HEK293 (cell line): ENCODE measurements at regions not wholly inside any gene's neighbourhood (a gene's known extent, or its start where the extent isn't known, plus 50 kb on each side); places are given as distances from the start of the nearest gene placed in this dataset.

Experiments used
- CTCF ChIA-PET: fragments of 350-600 bp; formaldehyde crosslinking; extraction: SDS; loops from one replicate; lab custom pipeline; 2021; ENCODE audit warnings: antibody characterized with exemption; lab: Yijun Ruan, JAX
- POLR2A ChIA-PET: fragments of 300-600 bp; formaldehyde crosslinking; extraction: SDS; loops from one replicate; lab custom pipeline; 2020; ENCODE audit warnings: antibody characterized with exemption, inconsistent platforms; lab: Yijun Ruan, JAX
- H3K27ac ChIP-seq: fragments of 200-500 bp; sonication (Bioruptor generic); 2 replicates; pipeline ENCODE4 v1.5.1; 2014; ENCODE audit warnings: low read depth, low read length, control low read depth, inconsistent platforms; ENCODE audit errors: extremely low read depth
- H3K36me3 ChIP-seq, 2 experiments: fragments of 200-500 bp in 1 of 2; sonication (Bioruptor generic) in 1 of 2; 1 replicate in 1 of 2; 2 replicates in 1 of 2; pipeline ENCODE4 v1.5.1; 2014 to 2017; ENCODE audit warnings: inconsistent platforms in 2 of 2, low read length in 2 of 2; ENCODE audit not compliant: control insufficient read depth in 2 of 2, insufficient read depth in 1 of 2
- H3K4me1 ChIP-seq: fragments of 200-500 bp; sonication (Bioruptor generic); 2 replicates; pipeline ENCODE4 v1.5.1; 2014; ENCODE audit warnings: mild to moderate bottlenecking, low read length, inconsistent platforms; ENCODE audit not compliant: control insufficient read depth, insufficient read depth
- H3K4me3 ChIP-seq: 2 replicates; pipeline ENCODE4 v1.5.1; 2011; ENCODE audit warnings: low read depth, mild to moderate bottlenecking, control low read depth, low read length, moderate library complexity
- H3K9me3 ChIP-seq: fragments of 200-500 bp; sonication (Bioruptor generic); 2 replicates; pipeline ENCODE4 v1.5.1; 2014; ENCODE audit warnings: low read depth, low read length, inconsistent platforms; ENCODE audit not compliant: control insufficient read depth, insufficient read depth
- BCL11B ChIP-seq: fragments of 450-650 bp; formaldehyde crosslinking; IDR thresholded peaks from 2 replicates; pipeline ENCODE4 v1.5.1; 2016; ENCODE audit warnings: low read depth, missing biosample characterization, missing genetic modification characterization
- EGR2 ChIP-seq: fragments of 450-650 bp; formaldehyde crosslinking; IDR thresholded peaks from 2 replicates; pipeline ENCODE4 v1.5.1; 2016; ENCODE audit warnings: low read depth, missing biosample characterization, missing genetic modification characterization
- WT1 ChIP-seq: fragments of 450-650 bp; formaldehyde crosslinking; IDR thresholded peaks from 2 replicates; pipeline ENCODE4 v1.5.1; 2016; ENCODE audit warnings: missing biosample characterization, missing genetic modification characterization
- YY2 ChIP-seq: fragments of 450-650 bp; formaldehyde crosslinking; IDR thresholded peaks from 2 replicates; pipeline ENCODE4 v1.5.1; 2016; ENCODE audit warnings: missing biosample characterization, missing genetic modification characterization
- ZBTB1 ChIP-seq: fragments of 450-650 bp; formaldehyde crosslinking; IDR thresholded peaks from 2 replicates; pipeline ENCODE4 v1.5.1; 2016; ENCODE audit warnings: missing biosample characterization, missing genetic modification characterization
- ZBTB7A ChIP-seq: fragments of 450-650 bp; formaldehyde crosslinking; IDR thresholded peaks from 2 replicates; pipeline ENCODE4 v1.5.1; 2016; ENCODE audit warnings: low read depth, missing biosample characterization, missing genetic modification characterization
- ZBTB8A ChIP-seq: fragments of 450-650 bp; formaldehyde crosslinking; IDR thresholded peaks from 2 replicates; pipeline ENCODE4 v1.5.1; 2016; ENCODE audit warnings: missing biosample characterization, missing genetic modification characterization
- ZFP69B ChIP-seq: fragments of 450-650 bp; formaldehyde crosslinking; IDR thresholded peaks from 2 replicates; pipeline ENCODE4 v1.5.1; 2016; ENCODE audit warnings: missing biosample characterization, missing genetic modification characterization
- ZNF121 ChIP-seq: fragments of 450-650 bp; formaldehyde crosslinking; IDR thresholded peaks from 2 replicates; pipeline ENCODE4 v1.5.1; 2016; ENCODE audit warnings: missing biosample characterization, missing genetic modification characterization
- ZNF16 ChIP-seq: fragments of 450-650 bp; formaldehyde crosslinking; IDR thresholded peaks from 2 replicates; pipeline ENCODE4 v1.5.1; 2016; ENCODE audit warnings: low read depth, missing biosample characterization, missing genetic modification characterization
- ZNF174 ChIP-seq: fragments of 450-650 bp; formaldehyde crosslinking; IDR thresholded peaks from 2 replicates; pipeline ENCODE4 v1.5.0; 2017; ENCODE audit warnings: missing biosample characterization, mild to moderate bottlenecking, missing genetic modification characterization
- ZNF211 ChIP-seq: fragments of 450-650 bp; formaldehyde crosslinking; IDR thresholded peaks from 2 replicates; pipeline ENCODE4 v1.5.1; 2016; ENCODE audit warnings: low read depth, missing biosample characterization, missing genetic modification characterization
- ZNF221 ChIP-seq: fragments of 450-650 bp; formaldehyde crosslinking; IDR thresholded peaks from 2 replicates; pipeline ENCODE4 v1.5.1; 2017; ENCODE audit warnings: missing biosample characterization, missing genetic modification characterization, borderline replicate concordance
- ZNF274 ChIP-seq, 2 experiments: fragments of 200-500 bp in 1 of 2; fragments of 450-650 bp in 1 of 2; sonication (Bioruptor generic) in 1 of 2; formaldehyde crosslinking in 1 of 2; IDR thresholded peaks; 2 replicates each; pipeline versions ENCODE4 v1.5.1 to v1.6.1; 2014 to 2016; ENCODE audit warnings: borderline replicate concordance in 1 of 2, inconsistent platforms in 1 of 2, low read length in 1 of 2, missing biosample characterization in 1 of 2, missing genetic modification characterization in 1 of 2
- ZNF324 ChIP-seq: fragments of 450-650 bp; formaldehyde crosslinking; IDR thresholded peaks from 2 replicates; pipeline ENCODE4 v1.5.1; 2016; ENCODE audit warnings: missing biosample characterization, missing genetic modification characterization
- ZNF48 ChIP-seq: fragments of 450-650 bp; formaldehyde crosslinking; IDR thresholded peaks from 2 replicates; pipeline ENCODE4 v1.5.1; 2016; ENCODE audit warnings: missing biosample characterization, missing genetic modification characterization
- ZNF501 ChIP-seq: fragments of 450-650 bp; formaldehyde crosslinking; IDR thresholded peaks from 2 replicates; pipeline ENCODE4 v1.5.1; 2016; ENCODE audit warnings: missing biosample characterization, missing genetic modification characterization
- ZNF544 ChIP-seq: fragments of 450-650 bp; formaldehyde crosslinking; IDR thresholded peaks from 2 replicates; pipeline ENCODE4 v1.5.0; 2017; ENCODE audit warnings: missing biosample characterization, missing genetic modification characterization
- ZNF654 ChIP-seq: fragments of 450-650 bp; formaldehyde crosslinking; IDR thresholded peaks from 2 replicates; pipeline ENCODE4 v1.5.1; 2016; ENCODE audit warnings: low read depth, missing biosample characterization, missing genetic modification characterization
- ZNF658 ChIP-seq: fragments of 450-650 bp; formaldehyde crosslinking; IDR thresholded peaks from 2 replicates; pipeline ENCODE4; 2016; ENCODE audit warnings: missing biosample characterization, missing genetic modification characterization
- ZNF660 ChIP-seq: fragments of 450-650 bp; IDR thresholded peaks from 2 replicates; pipeline ENCODE4 v1.5.1; 2018; ENCODE audit warnings: missing biosample characterization, mild to moderate bottlenecking, missing genetic modification characterization
- TF ChIP-seq, protein P1 (sequence below): fragments of 450-650 bp; formaldehyde crosslinking; IDR thresholded peaks from 2 replicates; pipeline ENCODE4 v1.5.1; 2016; ENCODE audit warnings: missing biosample characterization, missing genetic modification characterization, borderline replicate concordance
- TF ChIP-seq, protein P2 (sequence below): fragments of 450-650 bp; formaldehyde crosslinking; conservative IDR thresholded peaks from 2 replicates; pipeline ENCODE4 v1.5.1; 2016; ENCODE audit warnings: low read depth, missing biosample characterization, missing genetic modification characterization
- TF ChIP-seq, protein P3 (sequence below): fragments of 450-650 bp; formaldehyde crosslinking; IDR thresholded peaks from 2 replicates; pipeline ENCODE4 v1.5.1; 2016; ENCODE audit warnings: missing biosample characterization, missing genetic modification characterization, borderline replicate concordance
- TF ChIP-seq, protein P4 (sequence below): fragments of 450-650 bp; formaldehyde crosslinking; IDR thresholded peaks from 2 replicates; pipeline ENCODE4 v1.5.1; 2017; ENCODE audit warnings: missing biosample characterization, mild to moderate bottlenecking, missing genetic modification characterization, moderate library complexity

DNA sequence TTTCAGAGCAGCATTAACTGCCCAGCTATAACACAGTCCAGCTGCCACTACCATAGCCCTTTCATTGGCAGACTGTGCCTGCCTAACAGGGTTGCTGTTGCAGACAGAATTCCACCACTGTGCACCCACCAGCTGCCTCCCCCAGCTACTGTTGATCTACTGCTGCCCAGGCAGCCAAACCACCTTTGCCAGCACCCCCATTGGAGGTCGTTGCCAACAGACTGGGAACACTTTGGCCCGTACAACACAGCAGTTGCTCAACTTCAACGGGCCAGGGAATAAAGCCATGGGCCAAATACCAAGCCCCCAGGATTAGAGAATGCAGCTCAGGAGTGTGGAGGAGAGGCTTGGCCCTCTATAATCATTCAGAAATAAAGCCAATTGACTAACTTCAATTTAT, 473.6 kb downstream of the CDH11 start (continued):
- TF ChIP-seq, protein P1, sequence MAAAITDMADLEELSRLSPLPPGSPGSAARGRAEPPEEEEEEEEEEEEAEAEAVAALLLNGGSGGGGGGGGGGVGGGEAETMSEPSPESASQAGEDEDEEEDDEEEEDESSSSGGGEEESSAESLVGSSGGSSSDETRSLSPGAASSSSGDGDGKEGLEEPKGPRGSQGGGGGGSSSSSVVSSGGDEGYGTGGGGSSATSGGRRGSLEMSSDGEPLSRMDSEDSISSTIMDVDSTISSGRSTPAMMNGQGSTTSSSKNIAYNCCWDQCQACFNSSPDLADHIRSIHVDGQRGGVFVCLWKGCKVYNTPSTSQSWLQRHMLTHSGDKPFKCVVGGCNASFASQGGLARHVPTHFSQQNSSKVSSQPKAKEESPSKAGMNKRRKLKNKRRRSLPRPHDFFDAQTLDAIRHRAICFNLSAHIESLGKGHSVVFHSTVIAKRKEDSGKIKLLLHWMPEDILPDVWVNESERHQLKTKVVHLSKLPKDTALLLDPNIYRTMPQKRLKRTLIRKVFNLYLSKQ = no peak
- TF ChIP-seq ZNF221 = no peak
- no peak for TF ChIP-seq ZFP69B (tag by site-specific recombination)
- no peak for TF ChIP-seq ZNF211
- TF ChIP-seq BCL11B (tag by site-specific recombination) = no peak
- no peak for TF ChIP-seq ZBTB1 (tag by site-specific recombination)
- TF ChIP-seq ZBTB8A (tag by site-specific recombination) = no peak
- TF ChIP-seq, all 188 proteins: peak for 0

DNA sequence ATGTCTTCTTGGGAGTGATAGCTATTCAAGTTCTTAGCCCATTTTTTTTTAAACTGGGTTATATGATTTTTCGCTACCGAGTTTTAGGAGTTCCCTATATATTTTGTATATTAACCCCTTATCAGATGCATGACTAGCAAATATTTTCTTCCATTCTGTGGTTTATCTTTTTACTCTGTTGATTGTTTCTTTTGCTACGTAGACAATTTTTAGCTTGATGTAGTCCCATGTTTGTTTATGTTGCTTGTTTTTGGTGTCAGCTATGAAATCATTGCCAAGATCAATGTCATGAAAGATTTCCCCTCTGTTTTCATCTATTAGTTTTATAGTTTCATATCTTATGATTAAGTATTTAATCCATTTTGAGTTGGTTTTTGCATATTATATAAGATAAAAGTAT, 480.5 kb downstream of the CDH11 start:
- TF ChIP-seq EGR2 (tag by site-specific recombination) = no peak
- no peak for TF ChIP-seq ZNF654
- TF ChIP-seq WT1 (tag by site-specific recombination) = no peak
- no peak for TF ChIP-seq YY2 (tag by site-specific recombination)
- no peak for TF ChIP-seq ZBTB8A (tag by site-specific recombination)
- TF ChIP-seq, protein P2, sequence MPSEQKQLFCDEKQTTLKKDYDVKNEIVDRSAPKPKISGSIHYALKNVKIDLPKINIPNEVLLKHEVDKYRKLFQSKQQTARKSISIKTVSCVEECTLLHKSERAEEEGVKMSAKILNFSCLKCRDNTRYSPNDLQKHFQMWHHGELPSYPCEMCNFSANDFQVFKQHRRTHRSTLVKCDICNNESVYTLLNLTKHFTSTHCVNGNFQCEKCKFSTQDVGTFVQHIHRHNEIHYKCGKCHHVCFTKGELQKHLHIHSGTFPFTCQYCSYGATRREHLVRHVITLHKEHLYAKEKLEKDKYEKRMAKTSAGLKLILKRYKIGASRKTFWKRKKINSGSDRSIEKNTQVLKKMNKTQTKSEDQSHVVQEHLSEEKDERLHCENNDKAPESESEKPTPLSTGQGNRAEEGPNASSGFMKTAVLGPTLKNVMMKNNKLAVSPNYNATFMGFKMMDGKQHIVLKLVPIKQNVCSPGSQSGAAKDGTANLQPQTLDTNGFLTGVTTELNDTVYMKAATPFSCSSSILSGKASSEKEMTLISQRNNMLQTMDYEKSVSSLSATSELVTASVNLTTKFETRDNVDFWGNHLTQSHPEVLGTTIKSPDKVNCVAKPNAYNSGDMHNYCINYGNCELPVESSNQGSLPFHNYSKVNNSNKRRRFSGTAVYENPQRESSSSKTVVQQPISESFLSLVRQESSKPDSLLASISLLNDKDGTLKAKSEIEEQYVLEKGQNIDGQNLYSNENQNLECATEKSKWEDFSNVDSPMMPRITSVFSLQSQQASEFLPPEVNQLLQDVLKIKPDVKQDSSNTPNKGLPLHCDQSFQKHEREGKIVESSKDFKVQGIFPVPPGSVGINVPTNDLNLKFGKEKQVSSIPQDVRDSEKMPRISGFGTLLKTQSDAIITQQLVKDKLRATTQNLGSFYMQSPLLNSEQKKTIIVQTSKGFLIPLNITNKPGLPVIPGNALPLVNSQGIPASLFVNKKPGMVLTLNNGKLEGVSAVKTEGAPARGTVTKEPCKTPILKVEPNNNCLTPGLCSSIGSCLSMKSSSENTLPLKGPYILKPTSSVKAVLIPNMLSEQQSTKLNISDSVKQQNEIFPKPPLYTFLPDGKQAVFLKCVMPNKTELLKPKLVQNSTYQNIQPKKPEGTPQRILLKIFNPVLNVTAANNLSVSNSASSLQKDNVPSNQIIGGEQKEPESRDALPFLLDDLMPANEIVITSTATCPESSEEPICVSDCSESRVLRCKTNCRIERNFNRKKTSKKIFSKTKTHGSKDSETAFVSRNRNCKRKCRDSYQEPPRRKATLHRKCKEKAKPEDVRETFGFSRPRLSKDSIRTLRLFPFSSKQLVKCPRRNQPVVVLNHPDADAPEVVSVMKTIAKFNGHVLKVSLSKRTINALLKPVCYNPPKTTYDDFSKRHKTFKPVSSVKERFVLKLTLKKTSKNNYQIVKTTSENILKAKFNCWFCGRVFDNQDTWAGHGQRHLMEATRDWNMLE (tag by site-specific recombination) = no peak
- no peak for TF ChIP-seq ZNF658 (tag by site-specific recombination)
- no peak for TF ChIP-seq ZNF660
- TF ChIP-seq, protein P3, sequence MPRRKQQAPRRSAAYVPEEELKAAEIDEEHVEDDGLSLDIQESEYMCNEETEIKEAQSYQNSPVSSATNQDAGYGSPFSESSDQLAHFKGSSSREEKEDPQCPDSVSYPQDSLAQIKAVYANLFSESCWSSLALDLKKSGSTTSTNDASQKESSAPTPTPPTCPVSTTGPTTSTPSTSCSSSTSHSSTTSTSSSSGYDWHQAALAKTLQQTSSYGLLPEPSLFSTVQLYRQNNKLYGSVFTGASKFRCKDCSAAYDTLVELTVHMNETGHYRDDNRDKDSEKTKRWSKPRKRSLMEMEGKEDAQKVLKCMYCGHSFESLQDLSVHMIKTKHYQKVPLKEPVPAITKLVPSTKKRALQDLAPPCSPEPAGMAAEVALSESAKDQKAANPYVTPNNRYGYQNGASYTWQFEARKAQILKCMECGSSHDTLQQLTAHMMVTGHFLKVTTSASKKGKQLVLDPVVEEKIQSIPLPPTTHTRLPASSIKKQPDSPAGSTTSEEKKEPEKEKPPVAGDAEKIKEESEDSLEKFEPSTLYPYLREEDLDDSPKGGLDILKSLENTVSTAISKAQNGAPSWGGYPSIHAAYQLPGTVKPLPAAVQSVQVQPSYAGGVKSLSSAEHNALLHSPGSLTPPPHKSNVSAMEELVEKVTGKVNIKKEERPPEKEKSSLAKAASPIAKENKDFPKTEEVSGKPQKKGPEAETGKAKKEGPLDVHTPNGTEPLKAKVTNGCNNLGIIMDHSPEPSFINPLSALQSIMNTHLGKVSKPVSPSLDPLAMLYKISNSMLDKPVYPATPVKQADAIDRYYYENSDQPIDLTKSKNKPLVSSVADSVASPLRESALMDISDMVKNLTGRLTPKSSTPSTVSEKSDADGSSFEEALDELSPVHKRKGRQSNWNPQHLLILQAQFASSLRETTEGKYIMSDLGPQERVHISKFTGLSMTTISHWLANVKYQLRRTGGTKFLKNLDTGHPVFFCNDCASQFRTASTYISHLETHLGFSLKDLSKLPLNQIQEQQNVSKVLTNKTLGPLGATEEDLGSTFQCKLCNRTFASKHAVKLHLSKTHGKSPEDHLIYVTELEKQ (tag by site-specific recombination) = no peak
- TF ChIP-seq, protein P4, sequence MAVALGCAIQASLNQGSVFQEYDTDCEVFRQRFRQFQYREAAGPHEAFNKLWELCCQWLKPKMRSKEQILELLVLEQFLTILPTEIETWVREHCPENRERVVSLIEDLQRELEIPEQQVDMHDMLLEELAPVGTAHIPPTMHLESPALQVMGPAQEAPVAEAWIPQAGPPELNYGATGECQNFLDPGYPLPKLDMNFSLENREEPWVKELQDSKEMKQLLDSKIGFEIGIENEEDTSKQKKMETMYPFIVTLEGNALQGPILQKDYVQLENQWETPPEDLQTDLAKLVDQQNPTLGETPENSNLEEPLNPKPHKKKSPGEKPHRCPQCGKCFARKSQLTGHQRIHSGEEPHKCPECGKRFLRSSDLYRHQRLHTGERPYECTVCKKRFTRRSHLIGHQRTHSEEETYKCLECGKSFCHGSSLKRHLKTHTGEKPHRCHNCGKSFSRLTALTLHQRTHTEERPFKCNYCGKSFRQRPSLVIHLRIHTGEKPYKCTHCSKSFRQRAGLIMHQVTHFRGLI (tag by site-specific recombination) = no peak
- no peak for TF ChIP-seq ZNF121 (tag by site-specific recombination)
- TF ChIP-seq ZNF174 (tag by site-specific recombination) = no peak
- TF ChIP-seq ZNF274 (IDR thresholded peaks at IDR 0.05; ENCODE audit: low read length) = no peak
- TF ChIP-seq ZNF274 (tag by site-specific recombination; IDR thresholded peaks at IDR 0.05; ENCODE audit: borderline replicate concordance) = no peak
- no peak for TF ChIP-seq ZNF48
- no peak for TF ChIP-seq ZNF544 (tag by site-specific recombination)
- TF ChIP-seq ZNF324 (tag by site-specific recombination) = no peak
- no peak for TF ChIP-seq ZBTB7A (tag by site-specific recombination)
- TF ChIP-seq ZNF16 (tag by site-specific recombination) = no peak
- no peak for TF ChIP-seq ZNF501 (tag by site-specific recombination)
- H3K36me3 ChIP-seq = no peaks in the 10 kb centered on the region
- POLR2A ChIA-PET = no interaction called here
- H3K4me1 ChIP-seq = no peaks in the 10 kb centered on the region
- H3K27ac ChIP-seq = no peak overlapping the region
- CTCF ChIA-PET = interaction anchor here (0.5 kb wide), 1 partner anchor 381 kb away, joined by 3 read pairs; no protein-coding TSS in a partner anchor
- H3K9me3 ChIP-seq = no peaks in the 10 kb centered on the region
- no peak overlapping the region for H3K4me3 ChIP-seq
